ENCODE measurements at regions not wholly inside any gene's neighbourhood (a gene's known extent, or its start where the extent isn't known, plus 50 kb on each side); places are given as distances from the start of the nearest gene placed in this dataset.
"Not testable (repeated sequence)": the region's sequence is repeated elsewhere in the genome, so short reads cannot be mapped to it uniquely, and the experiment has no call there.

- no peak for DNase-seq
Observed at GRCh38 chr20:39736434-39737327, 774.5 kb downstream of the DHX35 start.

GRCh38 chr20:39725513-39725912 is 763.4 kb downstream of the DHX35 start:
- DNase-seq: not testable (repeated sequence)

- DNase-seq: no peak
Observed at GRCh38 chr20:39719293-39719692, 757.1 kb downstream of the DHX35 start.

- peak; percentile 86 for DNase-seq
Observed at GRCh38 chr20:39717936-39718335, 755.8 kb downstream of the DHX35 start.

GRCh38 chr20:39716796-39717341 is 754.7 kb downstream of the DHX35 start:
- DNase-seq: peak; percentile 38

GRCh38 chr20:39713076-39713840 is 751.1 kb downstream of the DHX35 start:
- DNase-seq: no peak

GRCh38 chr20:39706184-39706663 is 744.1 kb downstream of the DHX35 start:
- peak; percentile 12 for DNase-seq

- DNase-seq: no peak
Observed at GRCh38 chr20:39705032-39705431, 742.9 kb downstream of the DHX35 start.

- not testable (repeated sequence) for DNase-seq
Observed at GRCh38 chr20:39703357-39703756, 741.2 kb downstream of the DHX35 start.

GRCh38 chr20:39702701-39703349 is 740.7 kb downstream of the DHX35 start:
- no peak for DNase-seq

GRCh38 chr20:39700528-39700927 is 738.4 kb downstream of the DHX35 start:
- DNase-seq: no peak

GRCh38 chr20:39699166-39699725 is 737.1 kb downstream of the DHX35 start:
- DNase-seq: peak; percentile 69

GRCh38 chr20:39698752-39699151 is 736.6 kb downstream of the DHX35 start:
- peak; percentile 70 for DNase-seq

GRCh38 chr20:39691151-39691862 is 729.2 kb downstream of the DHX35 start:
- peak; percentile 29 for DNase-seq

- peak; percentile 6 for DNase-seq
Observed at GRCh38 chr20:39676857-39677391, 714.8 kb downstream of the DHX35 start.

GRCh38 chr20:39676241-39676640 is 714.1 kb downstream of the DHX35 start:
- no peak for DNase-seq

- no peak for DNase-seq
Observed at GRCh38 chr20:39674842-39675241, 712.7 kb downstream of the DHX35 start.

- DNase-seq: no peak
Observed at GRCh38 chr20:39670988-39671387, 708.8 kb downstream of the DHX35 start.

- DNase-seq: no peak
Observed at GRCh38 chr20:39669659-39670058, 707.5 kb downstream of the DHX35 start.

- DNase-seq: no peak
Observed at GRCh38 chr20:39668038-39668437, 705.9 kb downstream of the DHX35 start.

- peak; percentile 96 for DNase-seq
Observed at GRCh38 chr20:39661833-39662232, 699.7 kb downstream of the DHX35 start.

Data from fibroblast of skin of scalp (primary cell).